NCI-H128 (cell line): ENCODE measurements at regions not wholly inside any gene's neighbourhood (a gene's known extent, or its start where the extent isn't known, plus 50 kb on each side); places are given as distances from the start of the nearest gene placed in this dataset.
"Not testable (repeated sequence)": the region's sequence is repeated elsewhere in the genome, so short reads cannot be mapped to it uniquely, and the experiment has no call there.

ENCODE experiments used
- DNase-seq: peaks from one replicate; lab custom pipeline; 2025; ENCODE audit not compliant: unreplicated experiment; lab: John Stamatoyannopoulos, UW

GRCh38 chr5:68116408-68116807 is 99.1 kb upstream of the PIK3R1 start:
- no peak for DNase-seq

GRCh38 chr5:68115584-68115983 is 100.0 kb upstream of the PIK3R1 start:
- no peak for DNase-seq

DNA sequence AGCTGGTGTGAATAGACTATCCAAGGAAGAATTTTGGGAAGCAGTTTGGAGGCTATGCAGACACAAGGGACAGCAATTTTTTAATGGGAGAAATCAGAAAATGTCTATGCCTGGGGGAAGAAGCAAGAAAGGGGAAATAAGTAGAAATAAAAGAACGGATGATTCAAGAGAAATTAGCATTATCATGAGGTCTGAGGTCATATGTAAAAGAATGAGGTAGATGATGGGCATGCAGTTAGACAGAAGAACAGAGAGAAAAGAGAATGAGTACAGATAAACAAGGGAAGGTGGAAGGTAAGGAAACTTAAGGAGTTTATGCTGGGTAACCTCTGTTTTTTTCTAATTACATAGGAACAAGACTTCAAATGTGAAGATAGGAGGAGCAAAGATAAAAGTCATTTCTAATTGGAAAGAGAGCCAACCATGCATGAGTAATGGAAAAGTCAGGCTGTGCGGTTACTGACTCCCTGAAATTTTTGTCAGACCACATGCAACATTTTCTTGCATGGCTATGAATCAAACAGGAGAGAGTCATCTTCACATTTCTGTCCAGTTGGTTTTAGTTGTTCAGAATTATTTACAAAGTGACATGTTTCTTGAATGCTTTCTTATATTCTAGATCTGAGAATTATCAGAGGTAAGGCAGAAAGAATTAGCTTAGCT is 101.0 kb upstream of the PIK3R1 start:
- DNase-seq = no peak

DNA sequence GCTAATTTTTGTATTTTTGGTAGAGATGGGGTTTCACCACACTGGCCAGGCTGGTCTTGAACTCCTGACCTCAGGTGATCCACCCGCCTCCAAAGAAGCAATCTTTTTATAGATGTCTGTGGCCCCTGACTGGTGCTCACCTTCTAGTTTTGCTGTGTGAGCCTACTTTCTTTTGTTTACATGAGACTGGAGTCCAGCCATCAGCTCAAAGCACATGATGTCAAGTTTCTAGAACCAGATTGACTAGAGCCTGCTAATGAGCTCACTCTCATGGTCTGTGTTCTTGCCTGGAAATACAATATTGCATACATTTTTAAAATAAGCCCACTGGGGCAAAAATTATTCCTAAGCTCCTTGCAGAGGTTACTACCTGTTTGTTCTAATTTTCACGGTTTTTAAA is 102.9 kb upstream of the PIK3R1 start:
- no peak for DNase-seq

GRCh38 chr5:68110894-68111293 is 104.7 kb upstream of the PIK3R1 start:
- no peak for DNase-seq

DNA sequence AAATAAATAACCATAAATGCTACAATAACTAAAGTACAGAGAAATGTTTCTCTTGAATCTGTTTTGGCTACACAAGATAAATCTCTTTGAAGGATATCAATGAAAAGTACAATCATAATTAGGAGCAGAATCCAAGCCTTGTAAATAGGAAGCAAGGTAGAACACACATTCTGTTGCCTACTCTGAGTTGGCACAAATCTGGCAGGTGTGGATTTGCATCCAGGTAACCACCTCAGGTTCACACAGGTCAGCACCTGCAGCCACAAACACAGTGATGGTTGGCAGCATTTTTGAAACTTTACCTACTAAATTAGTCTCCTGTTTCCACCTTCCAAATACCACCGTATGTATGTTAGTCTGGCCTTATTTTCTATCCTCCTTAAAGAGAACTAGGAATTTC is 105.3 kb upstream of the PIK3R1 start:
- DNase-seq = no peak

DNA sequence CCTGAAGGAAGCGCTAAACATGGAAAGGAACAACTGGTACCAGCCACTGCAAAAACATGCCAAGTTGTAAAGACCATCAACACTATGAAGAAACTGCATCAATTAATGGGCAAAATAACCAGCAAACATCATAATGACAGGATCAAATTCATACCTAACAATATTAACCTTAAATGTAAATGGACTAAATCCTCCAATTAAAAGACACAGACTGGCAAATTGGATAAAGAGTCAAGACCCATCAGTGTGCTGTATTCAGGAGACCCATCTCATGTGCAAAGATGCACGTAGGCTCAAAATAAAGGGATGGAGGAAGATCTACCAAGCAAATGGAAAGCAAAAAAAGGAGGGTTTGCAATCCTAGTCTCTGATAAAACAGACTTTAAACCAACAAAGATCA is 111.3 kb upstream of the PIK3R1 start:
- not testable (repeated sequence) for DNase-seq

DNA sequence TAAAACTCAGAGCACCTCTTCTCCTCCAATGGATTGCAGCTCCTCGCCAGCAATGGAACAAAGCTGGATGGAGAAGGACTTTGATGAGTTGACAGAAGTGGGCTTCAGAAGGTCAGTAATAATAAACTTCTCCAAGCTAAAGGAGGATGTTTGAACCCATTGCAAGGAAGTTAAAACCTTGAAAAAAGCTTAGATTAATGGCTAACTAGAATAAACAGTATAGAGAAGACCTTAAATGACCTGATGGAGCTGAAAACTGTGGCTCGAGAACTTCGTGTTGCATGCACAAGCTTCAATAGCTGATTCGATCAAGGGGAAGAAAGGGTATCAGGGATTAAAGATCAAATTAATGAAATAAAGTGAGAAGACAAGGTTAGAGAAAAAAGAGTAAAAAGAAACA is 112.3 kb upstream of the PIK3R1 start:
- DNase-seq = not testable (repeated sequence)

- DNase-seq = no peak
Observed at GRCh38 chr5:68099327-68099726, 116.2 kb upstream of the PIK3R1 start.

GRCh38 chr5:68093455-68094159 is 121.9 kb upstream of the PIK3R1 start:
- no peak for DNase-seq

GRCh38 chr5:68088302-68088701 is 127.3 kb upstream of the PIK3R1 start:
- no peak for DNase-seq

DNA sequence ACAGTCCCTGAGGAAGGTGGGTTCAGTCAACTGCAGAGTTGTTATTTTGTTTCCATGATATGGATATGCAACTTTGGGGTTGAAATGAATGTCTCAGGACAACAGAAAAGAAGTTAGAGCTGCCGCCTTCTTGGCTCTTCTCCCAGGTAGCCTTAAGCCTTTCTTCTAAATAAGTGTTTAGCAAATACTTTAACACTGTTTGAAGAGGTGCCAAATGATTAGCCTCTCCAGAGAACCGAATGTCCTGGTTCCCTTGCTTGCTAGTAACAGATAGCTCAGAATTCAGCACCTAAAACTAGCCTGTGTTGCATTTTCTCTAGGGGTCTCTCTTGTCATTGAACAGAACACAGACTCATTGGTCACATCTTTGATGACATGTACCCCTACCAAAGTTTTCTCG is 127.7 kb upstream of the PIK3R1 start:
- DNase-seq = no peak

- DNase-seq = no peak
Observed at GRCh38 chr5:68086857-68087256, 128.7 kb upstream of the PIK3R1 start.

DNA sequence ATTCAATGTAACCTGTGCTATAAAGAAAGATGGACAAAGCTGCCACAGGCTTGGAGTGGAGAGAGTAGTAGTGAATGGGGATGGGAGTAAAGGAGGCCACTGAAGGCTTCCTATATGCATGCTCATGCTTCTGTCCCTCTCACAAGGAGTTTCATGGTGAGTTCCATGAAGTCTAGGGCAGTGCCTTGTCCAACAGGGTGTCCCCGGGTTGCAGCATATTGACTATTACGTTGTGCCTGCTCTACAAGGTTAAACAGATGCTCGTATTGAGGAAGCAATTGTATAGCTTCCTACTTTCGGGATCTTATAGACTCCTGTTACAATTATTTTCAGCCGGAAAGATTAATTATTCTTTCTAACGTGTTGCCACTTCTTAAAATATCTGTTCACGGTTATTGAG is 129.1 kb upstream of the PIK3R1 start:
- DNase-seq = no peak

DNA sequence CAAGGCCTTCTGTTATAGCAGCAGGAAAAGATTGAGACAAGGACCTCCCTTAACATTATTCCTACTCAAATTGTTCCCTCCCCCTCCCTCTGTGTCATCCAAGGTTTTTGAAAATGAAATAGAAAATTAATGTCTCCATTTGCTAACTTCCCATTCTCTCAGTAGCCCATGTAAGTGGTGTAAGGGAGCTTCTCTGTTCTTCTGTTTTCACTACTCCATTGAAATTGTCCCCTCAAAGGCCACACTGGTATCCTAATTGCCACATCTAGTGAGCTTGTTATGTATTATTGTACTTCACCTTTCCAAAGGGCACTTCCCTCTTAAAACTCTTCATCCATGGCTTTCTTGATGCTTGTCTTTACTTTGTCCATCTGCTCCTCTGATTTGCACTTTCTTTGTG is 131.2 kb upstream of the PIK3R1 start:
- no peak for DNase-seq

- DNase-seq = no peak
Observed at GRCh38 chr5:68080282-68081050, 135.1 kb upstream of the PIK3R1 start.

DNA sequence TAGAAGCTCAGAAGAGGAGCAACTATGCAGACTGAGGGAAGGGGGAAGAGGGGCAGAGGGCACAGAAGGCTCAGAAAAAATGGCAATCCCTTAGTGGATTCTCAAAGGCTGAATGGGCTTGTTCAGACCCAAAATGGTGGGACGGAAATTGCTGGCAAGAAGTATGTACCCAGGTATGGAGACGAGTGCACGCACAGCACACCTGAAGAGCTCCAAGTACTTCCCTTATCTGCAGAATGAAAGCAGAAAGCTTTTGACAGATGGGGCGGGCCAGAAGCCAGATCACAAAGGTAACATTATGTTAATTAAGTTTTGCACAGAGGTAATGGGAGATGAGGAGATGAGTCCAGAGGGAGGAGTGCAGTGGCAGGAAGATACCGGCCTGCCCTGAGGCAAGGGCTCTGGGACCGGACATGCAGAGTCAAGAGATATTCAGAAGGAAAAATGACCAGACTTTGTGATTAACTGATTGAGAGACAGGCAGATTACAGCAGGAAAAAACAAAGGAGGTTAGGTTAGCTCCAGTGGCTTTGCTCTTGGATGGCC is 138.1 kb upstream of the PIK3R1 start:
- DNase-seq = no peak

- DNase-seq = no peak
Observed at GRCh38 chr5:68074633-68075032, 140.9 kb upstream of the PIK3R1 start.

DNA sequence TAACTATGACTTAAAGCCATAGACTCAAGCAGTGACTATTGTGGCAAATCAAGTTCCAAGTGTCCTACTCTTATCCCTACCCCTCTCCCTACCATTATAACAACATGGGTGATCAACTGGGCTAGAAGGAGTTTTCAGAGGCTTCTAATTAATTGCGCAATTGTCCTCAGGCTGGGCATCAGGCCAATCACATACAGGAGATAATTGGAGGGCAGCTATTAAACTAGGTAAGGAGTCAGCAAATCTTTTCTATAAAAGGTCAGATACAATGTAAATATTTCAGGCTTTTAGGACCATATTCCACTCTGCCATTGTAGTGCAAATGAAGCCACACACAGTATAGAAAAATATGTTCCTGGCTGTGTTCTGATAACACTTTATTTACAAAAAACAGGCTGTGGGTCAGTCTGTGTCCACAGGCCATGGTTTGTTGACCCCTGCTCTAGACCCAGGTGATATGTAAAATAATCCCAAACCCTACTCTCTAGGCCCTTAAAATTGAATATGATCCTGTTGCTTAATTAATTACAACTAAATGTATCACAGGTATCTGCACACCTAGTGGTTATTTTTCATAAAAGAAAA is 141.4 kb upstream of the PIK3R1 start:
- no peak for DNase-seq

- DNase-seq = no peak
Observed at GRCh38 chr5:68071736-68072135, 143.8 kb upstream of the PIK3R1 start.

- no peak for DNase-seq
Observed at GRCh38 chr5:68071282-68071632, 144.3 kb upstream of the PIK3R1 start.
